B cell (primary cell): ENCODE measurements at regions not wholly inside any gene's neighbourhood (a gene's known extent, or its start where the extent isn't known, plus 50 kb on each side); places are given as distances from the start of the nearest gene placed in this dataset.

Source experiments
- ATAC-seq: fragments of 200-7000 bp; cut with Tn5 transposase; one replicate; pipeline ENCODE4 v1.10.0; 2021; ENCODE audit warnings: low read depth, mild to moderate bottlenecking, moderate number of reproducible peaks, moderate library complexity
- CTCF ChIA-PET: fragments of 350-600 bp; sonication (Branson Sonifier 250); formaldehyde crosslinking; loops from one replicate; lab custom pipeline; 2021; ENCODE audit warnings: antibody characterized with exemption, inconsistent platforms; lab: Charles Lee
- POLR2A ChIA-PET: fragments of 350-600 bp; sonication (Branson Sonifier 250); formaldehyde crosslinking; loops from one replicate; lab custom pipeline; 2021; ENCODE audit warnings: antibody characterized with exemption; lab: Charles Lee
- DNase-seq: peaks from one replicate; pipeline ENCODE4 v3.0.0; 2013
- H2AFZ ChIP-seq: 2 replicates; pipeline ENCODE4 v1.6.1; 2012; ENCODE audit warnings: mild to moderate bottlenecking, low read depth, low read length; ENCODE audit not compliant: insufficient read depth, poor library complexity, severe bottlenecking
- H3K27ac ChIP-seq, 2 donors: 1 replicate in 1 of 2; 2 replicates in 1 of 2; pipeline ENCODE4 v1.5.1; 2012 to 2013; ENCODE audit warnings: low read length in 2 of 2, mild to moderate bottlenecking in 2 of 2, moderate library complexity in 1 of 2
- H3K27me3 ChIP-seq, 4 experiments: fragments of 200-600 bp in 1 of 4; sonication (generic) in 1 of 4; replicated peaks in 1 of 4; 1 replicate in 2 of 4; 2 replicates in 2 of 4; pipeline versions ENCODE4 v1.6.1 to v1.7.0; 2013 to 2016; ENCODE audit warnings: low read length in 3 of 4, mild to moderate bottlenecking in 2 of 4, mixed read lengths in 1 of 4, moderate library complexity in 1 of 4; ENCODE audit not compliant: insufficient read depth in 4 of 4, control insufficient read depth in 3 of 4; ENCODE audit errors: control extremely low read depth in 1 of 4
- H3K36me3 ChIP-seq, 2 experiments: replicated peaks in 1 of 2; 1 replicate in 1 of 2; 2 replicates in 1 of 2; pipeline versions ENCODE4 v1.6.1 to v1.7.1; 2013; ENCODE audit warnings: low read length in 1 of 2; ENCODE audit not compliant: insufficient read depth in 2 of 2, control insufficient read depth in 1 of 2; ENCODE audit errors: control extremely low read depth in 1 of 2, extremely low read depth in 1 of 2
- H3K4me1 ChIP-seq, 2 donors: fragments of 200-600 bp in 1 of 2; sonication (generic) in 1 of 2; 1 replicate in 1 of 2; 2 replicates in 1 of 2; pipeline versions ENCODE4 v1.5.1 to v1.6.1; 2013 to 2017; ENCODE audit warnings: low read length in 2 of 2; ENCODE audit not compliant: control insufficient read depth in 2 of 2, insufficient read depth in 2 of 2
- H3K4me2 ChIP-seq: replicated peaks from 2 replicates; pipeline ENCODE3; 2012; ENCODE audit warnings: mild to moderate bottlenecking, low read depth, low read length; ENCODE audit not compliant: poor library complexity, severe bottlenecking
- H3K4me3 ChIP-seq, 5 experiments: fragments of 200-600 bp in 1 of 5; sonication (generic) in 1 of 5; 1 replicate in 3 of 5; 2 replicates in 2 of 5; pipeline versions ENCODE4 v1.5.1 to v1.7.0; 2011 to 2016; ENCODE audit warnings: low read length in 4 of 5, mild to moderate bottlenecking in 4 of 5, low read depth in 2 of 5, control low read depth in 1 of 5, moderate library complexity in 1 of 5; ENCODE audit not compliant: insufficient read depth in 1 of 5; ENCODE audit errors: control extremely low read depth in 1 of 5, extremely low read depth in 1 of 5
- H3K79me2 ChIP-seq: fragments of 200-600 bp; sonication (generic); one replicate; pipeline ENCODE4 v1.6.0; 2016; ENCODE audit warnings: low read length; ENCODE audit not compliant: control insufficient read depth, insufficient read depth
- H3K9ac ChIP-seq: fragments of 200-600 bp; sonication (generic); 2 replicates; pipeline ENCODE4 v1.6.1; 2017; ENCODE audit warnings: mild to moderate bottlenecking, low read length, moderate library complexity
- H3K9me3 ChIP-seq, 3 donors: one replicate each; pipeline versions ENCODE4 v1.6.1 to v1.7.1; 2013; ENCODE audit warnings: low read length in 2 of 3; ENCODE audit not compliant: control insufficient read depth in 2 of 3, insufficient read depth in 1 of 3; ENCODE audit errors: control extremely low read depth in 1 of 3
- H4K20me1 ChIP-seq: 2 replicates; pipeline ENCODE4 v1.6.0; 2012; ENCODE audit warnings: mild to moderate bottlenecking, low read length; ENCODE audit not compliant: insufficient read depth, control insufficient read depth, poor library complexity, severe bottlenecking
- H3K27ac Mint-ChIP-seq: one replicate; pipeline ENCODE4 v1.8.0; 2021; ENCODE audit warnings: mixed read lengths
- H3K27me3 Mint-ChIP-seq: one replicate; pipeline ENCODE4 v1.8.0; 2021; ENCODE audit warnings: mixed read lengths
- H3K4me1 Mint-ChIP-seq: one replicate; pipeline ENCODE4 v1.8.0; 2021; ENCODE audit warnings: mixed read lengths
- H3K4me3 Mint-ChIP-seq: one replicate; pipeline ENCODE4 v1.8.0; 2021; ENCODE audit warnings: mixed read lengths
- H3K9me3 Mint-ChIP-seq: one replicate; pipeline ENCODE4 v1.8.0; 2022; ENCODE audit warnings: mixed read lengths; ENCODE audit not compliant: insufficient read depth
- EZH2 ChIP-seq: IDR thresholded peaks from 2 replicates; pipeline ENCODE4 v1.6.1; 2012; ENCODE audit warnings: borderline replicate concordance, low read depth, mild to moderate bottlenecking, moderate library complexity, low read length; ENCODE audit not compliant: insufficient read depth, poor library complexity, severe bottlenecking
- WGBS: methylation state at CpG from one replicate; pipeline ENCODE4 v1.1.5; 2013; ENCODE audit warnings: missing lambda C conversion rate; ENCODE audit not compliant: insufficient coverage; 5-methylcytosine and 5-hydroxymethylcytosine counted together
- intact Hi-C: fragments of 100-400 bp; cut with micrococcal nuclease; formaldehyde crosslinking; loops from one replicate; pipeline ENCODE4 v1.10.0; 2022
- TF ChIP-seq, protein P1 (sequence below): fragments of 200-600 bp; IDR thresholded peaks from one replicate; pipeline ENCODE4 v1.8.0; 2022; ENCODE audit warnings: antibody characterized with exemption, mild to moderate bottlenecking

DNA sequence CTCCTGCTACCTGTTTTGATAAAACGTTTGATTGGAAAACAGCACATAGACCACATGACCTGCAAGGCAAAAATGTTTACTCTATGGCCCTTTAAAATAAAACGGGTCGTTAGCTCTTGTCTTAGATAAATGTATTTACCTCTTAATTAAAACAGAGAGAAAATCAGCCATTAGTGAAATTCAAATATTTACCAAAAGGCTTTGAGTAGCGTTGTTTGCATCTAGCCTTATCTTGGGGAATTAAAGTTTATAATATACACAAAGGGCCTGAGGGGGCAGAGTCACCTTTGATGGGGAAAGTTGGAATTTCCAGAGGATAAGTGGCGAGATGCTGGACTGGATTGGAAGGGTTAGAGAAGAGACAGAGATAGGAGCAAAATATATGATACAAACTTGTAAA is 111.3 kb downstream of the FBXO4 start:
- WGBS = no CpG with 5 or more reads among the region's 5 CpGs
- H2AFZ ChIP-seq = no peak overlapping the region
- ChIA-PET CTCF (interaction anchor here (1.3 kb wide), 1 partner anchor 20 kb away, joined by 7 read pairs; no protein-coding TSS in a partner anchor), POLR2A (no interaction called here)
- no peaks in the 10 kb centered on the region for H3K4me1 Mint-ChIP-seq
- H3K79me2 ChIP-seq = no peaks in the 10 kb centered on the region
- no peak overlapping the region for H3K4me2 ChIP-seq
- no peak for ATAC-seq
- intact Hi-C loops = no loop called here
- no peaks in the 10 kb centered on the region for H3K9me3 Mint-ChIP-seq
- no peak for DNase-seq
- peaks cover 15% of the 10 kb centered on the region for H3K27me3 Mint-ChIP-seq
- H3K4me1 ChIP-seq = no peaks in the 10 kb centered on the region
- no peak overlapping the region for H3K27ac ChIP-seq
- H3K4me3 ChIP-seq = no peak overlapping the region
- H4K20me1 ChIP-seq = no peaks in the 10 kb centered on the region
- no peak overlapping the region for H3K27ac Mint-ChIP-seq
- H3K36me3 ChIP-seq = no peaks in the 10 kb centered on the region
- TF ChIP-seq, protein P1, sequence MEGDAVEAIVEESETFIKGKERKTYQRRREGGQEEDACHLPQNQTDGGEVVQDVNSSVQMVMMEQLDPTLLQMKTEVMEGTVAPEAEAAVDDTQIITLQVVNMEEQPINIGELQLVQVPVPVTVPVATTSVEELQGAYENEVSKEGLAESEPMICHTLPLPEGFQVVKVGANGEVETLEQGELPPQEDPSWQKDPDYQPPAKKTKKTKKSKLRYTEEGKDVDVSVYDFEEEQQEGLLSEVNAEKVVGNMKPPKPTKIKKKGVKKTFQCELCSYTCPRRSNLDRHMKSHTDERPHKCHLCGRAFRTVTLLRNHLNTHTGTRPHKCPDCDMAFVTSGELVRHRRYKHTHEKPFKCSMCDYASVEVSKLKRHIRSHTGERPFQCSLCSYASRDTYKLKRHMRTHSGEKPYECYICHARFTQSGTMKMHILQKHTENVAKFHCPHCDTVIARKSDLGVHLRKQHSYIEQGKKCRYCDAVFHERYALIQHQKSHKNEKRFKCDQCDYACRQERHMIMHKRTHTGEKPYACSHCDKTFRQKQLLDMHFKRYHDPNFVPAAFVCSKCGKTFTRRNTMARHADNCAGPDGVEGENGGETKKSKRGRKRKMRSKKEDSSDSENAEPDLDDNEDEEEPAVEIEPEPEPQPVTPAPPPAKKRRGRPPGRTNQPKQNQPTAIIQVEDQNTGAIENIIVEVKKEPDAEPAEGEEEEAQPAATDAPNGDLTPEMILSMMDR = no peak
- TF ChIP-seq EZH2 = no peak
- H3K9me3 ChIP-seq = no peaks in the 10 kb centered on the region
- H3K4me3 Mint-ChIP-seq = no peak overlapping the region
- peaks cover 0 to 6% (median 3%) of the 10 kb centered on the region in 4 experiments for H3K27me3 ChIP-seq
- H3K9ac ChIP-seq = no peak overlapping the region

DNA sequence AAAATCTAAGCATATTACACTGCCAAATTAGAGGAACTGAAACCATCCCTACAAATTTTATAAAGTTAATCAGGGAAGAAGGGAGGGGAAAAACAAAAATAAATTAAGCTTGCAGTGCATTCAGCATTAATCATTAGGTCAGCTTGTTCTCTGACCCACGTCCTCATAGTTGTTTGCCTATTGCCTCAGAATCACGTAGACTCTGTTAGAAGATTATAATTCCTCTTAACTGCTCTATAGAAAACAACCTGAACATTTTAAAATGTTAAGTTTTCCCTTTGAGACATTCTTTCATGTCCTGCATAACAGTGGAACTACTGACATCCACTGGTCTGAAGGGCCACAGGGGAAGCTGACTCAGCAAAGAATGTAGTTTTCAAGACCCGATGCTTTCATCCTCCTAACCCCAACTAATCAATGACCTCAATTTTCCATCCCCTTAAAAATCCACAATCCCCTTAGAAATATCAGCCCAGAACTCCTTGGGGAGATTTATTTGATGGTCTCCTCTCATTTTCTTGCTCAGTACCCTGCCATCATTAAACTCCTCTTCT is 112.4 kb downstream of the FBXO4 start:
- Mint-ChIP-seq H3K27ac (no peak overlapping the region), H3K9me3 (no peaks in the 10 kb centered on the region), H3K27me3 (peaks cover 15% of the 10 kb centered on the region), H3K4me3 (no peak overlapping the region), H3K4me1 (no peaks in the 10 kb centered on the region)
- Histone ChIP-seq H3K36me3 (no peaks in the 10 kb centered on the region), H3K9me3 (no peaks in the 10 kb centered on the region), H2AFZ (no peak overlapping the region), H3K79me2 (no peaks in the 10 kb centered on the region), H3K4me3 (no peak overlapping the region), H3K4me2 (no peak overlapping the region), H3K9ac (no peak overlapping the region), H4K20me1 (no peaks in the 10 kb centered on the region), H3K4me1 (no peaks in the 10 kb centered on the region), H3K27me3 (peaks cover 0 to 6% (median 3%) of the 10 kb centered on the region in 4 experiments), H3K27ac (no peak overlapping the region)
- TF ChIP-seq EZH2 = no peak
- TF ChIP-seq, protein P1 = no peak
- POLR2A ChIA-PET = no interaction called here
- no CpG with 5 or more reads among the region's 3 CpGs for WGBS
- intact Hi-C loops = no loop called here
- CTCF ChIA-PET = interaction anchor here (1.3 kb wide), 1 partner anchor 18 kb away, joined by 7 read pairs; no protein-coding TSS in a partner anchor
- no peak for DNase-seq
- no peak for ATAC-seq
